H1 (cell line): ENCODE measurements at regions not wholly inside any gene's neighbourhood (a gene's known extent, or its start where the extent isn't known, plus 50 kb on each side); places are given as distances from the start of the nearest gene placed in this dataset.

Experiments
- CEBPB ChIP-seq: IDR thresholded peaks from 2 replicates; pipeline ENCODE4 v1.6.1; 2012; ENCODE audit warnings: low read depth, low read length
- NANOG ChIP-seq: IDR thresholded peaks from 2 replicates; pipeline ENCODE4 v1.6.1; 2011; ENCODE audit warnings: low read length, low read depth, mild to moderate bottlenecking, inconsistent platforms; ENCODE audit not compliant: insufficient read depth, poor library complexity, severe bottlenecking
- POLR2A ChIP-seq, 2 experiments: IDR thresholded peaks; 1 replicate in 1 of 2; 2 replicates in 1 of 2; pipeline ENCODE4 v1.6.1; 2011; ENCODE audit warnings: low read depth in 2 of 2, low read length in 2 of 2, mild to moderate bottlenecking in 2 of 2; ENCODE audit errors: control extremely low read depth in 1 of 2
- RBBP5 ChIP-seq: IDR thresholded peaks from 2 replicates; pipeline ENCODE4 v1.7.1; 2012; ENCODE audit warnings: low read depth, mild to moderate bottlenecking, inconsistent platforms, low read length, moderate library complexity, borderline replicate concordance
- SAP30 ChIP-seq: fragments of 300-600 bp; sonication (generic); IDR thresholded peaks from 2 replicates; pipeline ENCODE4 v1.7.1; 2012; ENCODE audit warnings: low read length, moderate library complexity, mild to moderate bottlenecking, inconsistent platforms; ENCODE audit not compliant: insufficient read depth, insufficient replicate concordance
- SP2 ChIP-seq: IDR thresholded peaks from 2 replicates; pipeline ENCODE4 v1.6.1; 2012; ENCODE audit warnings: mild to moderate bottlenecking, low read length, inconsistent platforms
- SRF ChIP-seq: IDR thresholded peaks from 2 replicates; pipeline ENCODE4 v1.6.1; 2011; ENCODE audit warnings: mild to moderate bottlenecking, low read depth, low read length, moderate library complexity
- TAF1 ChIP-seq: IDR thresholded peaks from 2 replicates; pipeline ENCODE4 v1.6.1; 2011; ENCODE audit warnings: mild to moderate bottlenecking, low read depth, low read length
- YY1 ChIP-seq: IDR thresholded peaks from 2 replicates; pipeline ENCODE4 v1.6.1; 2011; ENCODE audit warnings: low read depth, mild to moderate bottlenecking, low read length
- ZNF274 ChIP-seq: IDR thresholded peaks from 2 replicates; pipeline ENCODE4 v1.7.0; 2012; ENCODE audit warnings: low read length, borderline replicate concordance; ENCODE audit errors: extremely low read depth
- TF ChIP-seq, protein P1 (sequence below), 3 experiments: IDR thresholded peaks; 1 replicate in 2 of 3; 2 replicates in 1 of 3; pipeline versions ENCODE4 v1.5.1 to v1.6.1; 2011; ENCODE audit warnings: low read length in 3 of 3, mild to moderate bottlenecking in 3 of 3, inconsistent platforms in 2 of 3, low read depth in 1 of 3, moderate library complexity in 1 of 3; ENCODE audit not compliant: insufficient read depth in 1 of 3; ENCODE audit errors: control extremely low read depth in 1 of 3
- TF ChIP-seq, protein P2 (sequence below): fragments of 300-600 bp; sonication (generic); IDR thresholded peaks from 2 replicates; pipeline ENCODE4 v1.7.1; 2012; ENCODE audit warnings: low read length, moderate library complexity, mild to moderate bottlenecking, inconsistent platforms; ENCODE audit not compliant: insufficient replicate concordance
- TF ChIP-seq, protein P3 (sequence below): IDR thresholded peaks from 2 replicates; pipeline ENCODE4 v1.6.1; 2011; ENCODE audit warnings: low read length, improper control_type of control experiment

DNA sequence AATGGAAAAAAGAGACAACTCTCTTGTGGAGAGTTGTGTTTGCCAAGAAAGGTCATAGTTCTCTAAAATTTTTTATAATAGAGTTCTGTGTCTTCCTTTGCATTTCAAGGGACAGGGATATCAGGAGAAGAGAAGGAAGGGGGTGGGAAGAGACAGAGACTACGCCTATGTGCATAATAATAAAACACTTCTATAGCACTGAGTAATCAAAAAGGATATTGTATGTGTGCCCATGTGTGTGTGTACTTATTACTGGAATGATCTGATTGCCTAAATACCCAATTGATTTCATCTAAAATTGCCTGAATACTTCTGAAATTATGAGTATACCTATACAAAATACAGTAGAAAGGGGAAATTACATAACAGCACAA lies 803.7 kb upstream of the ACVR2A start:
- TF ChIP-seq ZNF274 (no peak), SAP30 (no peak), RBBP5 (no peak), YY1 (no peak), NANOG (no peak), CEBPB (no peak), TAF1 (no peak), SRF (no peak), SP2 (no peak), POLR2A (IDR thresholded peaks at IDR 0.05; ENCODE audit: control extremely low read depth in 1 of 2, low read depth in 2 of 2, low read length in 2 of 2) (no peak)
- TF ChIP-seq, protein P1, sequence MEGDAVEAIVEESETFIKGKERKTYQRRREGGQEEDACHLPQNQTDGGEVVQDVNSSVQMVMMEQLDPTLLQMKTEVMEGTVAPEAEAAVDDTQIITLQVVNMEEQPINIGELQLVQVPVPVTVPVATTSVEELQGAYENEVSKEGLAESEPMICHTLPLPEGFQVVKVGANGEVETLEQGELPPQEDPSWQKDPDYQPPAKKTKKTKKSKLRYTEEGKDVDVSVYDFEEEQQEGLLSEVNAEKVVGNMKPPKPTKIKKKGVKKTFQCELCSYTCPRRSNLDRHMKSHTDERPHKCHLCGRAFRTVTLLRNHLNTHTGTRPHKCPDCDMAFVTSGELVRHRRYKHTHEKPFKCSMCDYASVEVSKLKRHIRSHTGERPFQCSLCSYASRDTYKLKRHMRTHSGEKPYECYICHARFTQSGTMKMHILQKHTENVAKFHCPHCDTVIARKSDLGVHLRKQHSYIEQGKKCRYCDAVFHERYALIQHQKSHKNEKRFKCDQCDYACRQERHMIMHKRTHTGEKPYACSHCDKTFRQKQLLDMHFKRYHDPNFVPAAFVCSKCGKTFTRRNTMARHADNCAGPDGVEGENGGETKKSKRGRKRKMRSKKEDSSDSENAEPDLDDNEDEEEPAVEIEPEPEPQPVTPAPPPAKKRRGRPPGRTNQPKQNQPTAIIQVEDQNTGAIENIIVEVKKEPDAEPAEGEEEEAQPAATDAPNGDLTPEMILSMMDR (IDR thresholded peaks at IDR 0.05; ENCODE audit: control extremely low read depth in 1 of 3, insufficient read depth in 1 of 3, low read depth in 1 of 3, low read length in 3 of 3), result no peak
- TF ChIP-seq, protein P2, sequence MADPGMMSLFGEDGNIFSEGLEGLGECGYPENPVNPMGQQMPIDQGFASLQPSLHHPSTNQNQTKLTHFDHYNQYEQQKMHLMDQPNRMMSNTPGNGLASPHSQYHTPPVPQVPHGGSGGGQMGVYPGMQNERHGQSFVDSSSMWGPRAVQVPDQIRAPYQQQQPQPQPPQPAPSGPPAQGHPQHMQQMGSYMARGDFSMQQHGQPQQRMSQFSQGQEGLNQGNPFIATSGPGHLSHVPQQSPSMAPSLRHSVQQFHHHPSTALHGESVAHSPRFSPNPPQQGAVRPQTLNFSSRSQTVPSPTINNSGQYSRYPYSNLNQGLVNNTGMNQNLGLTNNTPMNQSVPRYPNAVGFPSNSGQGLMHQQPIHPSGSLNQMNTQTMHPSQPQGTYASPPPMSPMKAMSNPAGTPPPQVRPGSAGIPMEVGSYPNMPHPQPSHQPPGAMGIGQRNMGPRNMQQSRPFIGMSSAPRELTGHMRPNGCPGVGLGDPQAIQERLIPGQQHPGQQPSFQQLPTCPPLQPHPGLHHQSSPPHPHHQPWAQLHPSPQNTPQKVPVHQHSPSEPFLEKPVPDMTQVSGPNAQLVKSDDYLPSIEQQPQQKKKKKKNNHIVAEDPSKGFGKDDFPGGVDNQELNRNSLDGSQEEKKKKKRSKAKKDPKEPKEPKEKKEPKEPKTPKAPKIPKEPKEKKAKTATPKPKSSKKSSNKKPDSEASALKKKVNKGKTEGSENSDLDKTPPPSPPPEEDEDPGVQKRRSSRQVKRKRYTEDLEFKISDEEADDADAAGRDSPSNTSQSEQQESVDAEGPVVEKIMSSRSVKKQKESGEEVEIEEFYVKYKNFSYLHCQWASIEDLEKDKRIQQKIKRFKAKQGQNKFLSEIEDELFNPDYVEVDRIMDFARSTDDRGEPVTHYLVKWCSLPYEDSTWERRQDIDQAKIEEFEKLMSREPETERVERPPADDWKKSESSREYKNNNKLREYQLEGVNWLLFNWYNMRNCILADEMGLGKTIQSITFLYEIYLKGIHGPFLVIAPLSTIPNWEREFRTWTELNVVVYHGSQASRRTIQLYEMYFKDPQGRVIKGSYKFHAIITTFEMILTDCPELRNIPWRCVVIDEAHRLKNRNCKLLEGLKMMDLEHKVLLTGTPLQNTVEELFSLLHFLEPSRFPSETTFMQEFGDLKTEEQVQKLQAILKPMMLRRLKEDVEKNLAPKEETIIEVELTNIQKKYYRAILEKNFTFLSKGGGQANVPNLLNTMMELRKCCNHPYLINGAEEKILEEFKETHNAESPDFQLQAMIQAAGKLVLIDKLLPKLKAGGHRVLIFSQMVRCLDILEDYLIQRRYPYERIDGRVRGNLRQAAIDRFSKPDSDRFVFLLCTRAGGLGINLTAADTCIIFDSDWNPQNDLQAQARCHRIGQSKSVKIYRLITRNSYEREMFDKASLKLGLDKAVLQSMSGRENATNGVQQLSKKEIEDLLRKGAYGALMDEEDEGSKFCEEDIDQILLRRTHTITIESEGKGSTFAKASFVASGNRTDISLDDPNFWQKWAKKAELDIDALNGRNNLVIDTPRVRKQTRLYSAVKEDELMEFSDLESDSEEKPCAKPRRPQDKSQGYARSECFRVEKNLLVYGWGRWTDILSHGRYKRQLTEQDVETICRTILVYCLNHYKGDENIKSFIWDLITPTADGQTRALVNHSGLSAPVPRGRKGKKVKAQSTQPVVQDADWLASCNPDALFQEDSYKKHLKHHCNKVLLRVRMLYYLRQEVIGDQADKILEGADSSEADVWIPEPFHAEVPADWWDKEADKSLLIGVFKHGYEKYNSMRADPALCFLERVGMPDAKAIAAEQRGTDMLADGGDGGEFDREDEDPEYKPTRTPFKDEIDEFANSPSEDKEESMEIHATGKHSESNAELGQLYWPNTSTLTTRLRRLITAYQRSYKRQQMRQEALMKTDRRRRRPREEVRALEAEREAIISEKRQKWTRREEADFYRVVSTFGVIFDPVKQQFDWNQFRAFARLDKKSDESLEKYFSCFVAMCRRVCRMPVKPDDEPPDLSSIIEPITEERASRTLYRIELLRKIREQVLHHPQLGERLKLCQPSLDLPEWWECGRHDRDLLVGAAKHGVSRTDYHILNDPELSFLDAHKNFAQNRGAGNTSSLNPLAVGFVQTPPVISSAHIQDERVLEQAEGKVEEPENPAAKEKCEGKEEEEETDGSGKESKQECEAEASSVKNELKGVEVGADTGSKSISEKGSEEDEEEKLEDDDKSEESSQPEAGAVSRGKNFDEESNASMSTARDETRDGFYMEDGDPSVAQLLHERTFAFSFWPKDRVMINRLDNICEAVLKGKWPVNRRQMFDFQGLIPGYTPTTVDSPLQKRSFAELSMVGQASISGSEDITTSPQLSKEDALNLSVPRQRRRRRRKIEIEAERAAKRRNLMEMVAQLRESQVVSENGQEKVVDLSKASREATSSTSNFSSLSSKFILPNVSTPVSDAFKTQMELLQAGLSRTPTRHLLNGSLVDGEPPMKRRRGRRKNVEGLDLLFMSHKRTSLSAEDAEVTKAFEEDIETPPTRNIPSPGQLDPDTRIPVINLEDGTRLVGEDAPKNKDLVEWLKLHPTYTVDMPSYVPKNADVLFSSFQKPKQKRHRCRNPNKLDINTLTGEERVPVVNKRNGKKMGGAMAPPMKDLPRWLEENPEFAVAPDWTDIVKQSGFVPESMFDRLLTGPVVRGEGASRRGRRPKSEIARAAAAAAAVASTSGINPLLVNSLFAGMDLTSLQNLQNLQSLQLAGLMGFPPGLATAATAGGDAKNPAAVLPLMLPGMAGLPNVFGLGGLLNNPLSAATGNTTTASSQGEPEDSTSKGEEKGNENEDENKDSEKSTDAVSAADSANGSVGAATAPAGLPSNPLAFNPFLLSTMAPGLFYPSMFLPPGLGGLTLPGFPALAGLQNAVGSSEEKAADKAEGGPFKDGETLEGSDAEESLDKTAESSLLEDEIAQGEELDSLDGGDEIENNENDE, result no peak
- TF ChIP-seq, protein P3, sequence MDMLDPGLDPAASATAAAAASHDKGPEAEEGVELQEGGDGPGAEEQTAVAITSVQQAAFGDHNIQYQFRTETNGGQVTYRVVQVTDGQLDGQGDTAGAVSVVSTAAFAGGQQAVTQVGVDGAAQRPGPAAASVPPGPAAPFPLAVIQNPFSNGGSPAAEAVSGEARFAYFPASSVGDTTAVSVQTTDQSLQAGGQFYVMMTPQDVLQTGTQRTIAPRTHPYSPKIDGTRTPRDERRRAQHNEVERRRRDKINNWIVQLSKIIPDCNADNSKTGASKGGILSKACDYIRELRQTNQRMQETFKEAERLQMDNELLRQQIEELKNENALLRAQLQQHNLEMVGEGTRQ, result no peak
